NCI-H748 (cell line): ENCODE measurements at regions not wholly inside any gene's neighbourhood (a gene's known extent, or its start where the extent isn't known, plus 50 kb on each side); places are given as distances from the start of the nearest gene placed in this dataset.
"Not testable (repeated sequence)": the region's sequence is repeated elsewhere in the genome, so short reads cannot be mapped to it uniquely, and the experiment has no call there.

ENCODE experiments used
- DNase-seq: peaks from one replicate; lab custom pipeline; 2025; ENCODE audit not compliant: unreplicated experiment; lab: John Stamatoyannopoulos, UW

- DNase-seq, result no peak
These were observed 146.5 kb downstream of the SH3BGRL start for GRCh38 chrX:81348388-81348787.

- DNase-seq, result no peak
These were observed 153.1 kb downstream of the SH3BGRL start for GRCh38 chrX:81354954-81355353.

GRCh38 chrX:81355436-81355835 is 153.5 kb downstream of the SH3BGRL start:
- DNase-seq, result no peak

GRCh38 chrX:81367291-81367690 is 165.4 kb downstream of the SH3BGRL start:
- DNase-seq, result no peak

GRCh38 chrX:81377329-81377728 is 175.4 kb downstream of the SH3BGRL start:
- peak; percentile 0 for DNase-seq

- no peak for DNase-seq
These were observed 176.7 kb downstream of the SH3BGRL start for GRCh38 chrX:81378560-81378959.

GRCh38 chrX:81390237-81390636 is 188.3 kb downstream of the SH3BGRL start:
- no peak for DNase-seq

GRCh38 chrX:81392396-81392795 is 190.5 kb downstream of the SH3BGRL start:
- DNase-seq, result no peak

GRCh38 chrX:81405781-81406180 is 203.9 kb downstream of the SH3BGRL start:
- no peak for DNase-seq

- no peak for DNase-seq
These were observed 209.6 kb downstream of the SH3BGRL start for GRCh38 chrX:81411517-81411916.

- no peak for DNase-seq
These were observed 210.5 kb downstream of the SH3BGRL start for GRCh38 chrX:81412428-81412827.

GRCh38 chrX:81412857-81413256 is 211.0 kb downstream of the SH3BGRL start:
- DNase-seq, result not testable (repeated sequence)

- no peak for DNase-seq
These were observed 212.7 kb downstream of the SH3BGRL start for GRCh38 chrX:81414630-81415029.
